Mammary epithelial cell (primary cell): ENCODE measurements at regions not wholly inside any gene's neighbourhood (a gene's known extent, or its start where the extent isn't known, plus 50 kb on each side); places are given as distances from the start of the nearest gene placed in this dataset.

Experiments
- CTCF ChIP-seq, 2 donors: IDR thresholded peaks in 1 of 2; conservative IDR thresholded peaks in 1 of 2; 2 replicates each; pipeline ENCODE4 v1.5.1; 2011 to 2012; ENCODE audit warnings: inconsistent platforms in 2 of 2, low read length in 2 of 2, mild to moderate bottlenecking in 2 of 2, control low read depth in 1 of 2, low read depth in 1 of 2; ENCODE audit not compliant: insufficient read depth in 1 of 2; ENCODE audit errors: extremely low read depth in 1 of 2
- EZH2 ChIP-seq: IDR thresholded peaks from 2 replicates; pipeline ENCODE4 v1.6.1; 2012; ENCODE audit warnings: low read length, inconsistent platforms, borderline replicate concordance

GRCh38 chr12:68446901-68447796 is 115.0 kb upstream of the MDM1 start:
- TF ChIP-seq CTCF (conservative IDR thresholded peaks at IDR 0.05 in 1 of 2, IDR thresholded peaks at IDR 0.05 in 1 of 2; ENCODE audit: extremely low read depth in 1 of 2, insufficient read depth in 1 of 2, low read depth in 1 of 2, low read length in 2 of 2): no peak
- TF ChIP-seq EZH2: no peak
